BJ (cell line): ENCODE measurements at regions not wholly inside any gene's neighbourhood (a gene's known extent, or its start where the extent isn't known, plus 50 kb on each side); places are given as distances from the start of the nearest gene placed in this dataset.
"Not testable (repeated sequence)": the region's sequence is repeated elsewhere in the genome, so short reads cannot be mapped to it uniquely, and the experiment has no call there.

Experiments used
- CTCF ChIA-PET: fragments of 350-600 bp; formaldehyde crosslinking; extraction: SDS; loops from one replicate; lab custom pipeline; 2021; ENCODE audit warnings: antibody characterized with exemption, inconsistent platforms; lab: Yijun Ruan, JAX
- POLR2A ChIA-PET: fragments of 300-600 bp; sonication (Branson Sonifier 250); formaldehyde crosslinking; extraction: SDS; loops from one replicate; lab custom pipeline; 2021; ENCODE audit warnings: antibody characterized with exemption; lab: Charles Lee
- DNase-seq: peaks from one replicate; pipeline ENCODE4 v3.0.0-alpha.2; 2011; ENCODE audit warnings: low read depth
- H3K27me3 ChIP-seq: 2 replicates; pipeline ENCODE4 v1.6.0; 2011; ENCODE audit warnings: low read length; ENCODE audit not compliant: control insufficient read depth, insufficient read depth
- H3K36me3 ChIP-seq: 2 replicates; pipeline ENCODE4 v1.5.1; 2011; ENCODE audit warnings: low read length; ENCODE audit not compliant: control insufficient read depth, insufficient read depth
- H3K4me3 ChIP-seq: 2 replicates; pipeline ENCODE4 v1.5.1; 2011; ENCODE audit warnings: low read depth, mild to moderate bottlenecking, control low read depth, low read length
- TF ChIP-seq, protein P1 (sequence below): IDR thresholded peaks from 2 replicates; pipeline ENCODE4 v1.5.1; 2011; ENCODE audit warnings: low read depth, mild to moderate bottlenecking, control low read depth, inconsistent platforms, low read length, moderate library complexity; ENCODE audit not compliant: insufficient read depth

GRCh38 chr2:78832481-78832880 is 193.0 kb upstream of the REG3G start:
- TF ChIP-seq, protein P1, sequence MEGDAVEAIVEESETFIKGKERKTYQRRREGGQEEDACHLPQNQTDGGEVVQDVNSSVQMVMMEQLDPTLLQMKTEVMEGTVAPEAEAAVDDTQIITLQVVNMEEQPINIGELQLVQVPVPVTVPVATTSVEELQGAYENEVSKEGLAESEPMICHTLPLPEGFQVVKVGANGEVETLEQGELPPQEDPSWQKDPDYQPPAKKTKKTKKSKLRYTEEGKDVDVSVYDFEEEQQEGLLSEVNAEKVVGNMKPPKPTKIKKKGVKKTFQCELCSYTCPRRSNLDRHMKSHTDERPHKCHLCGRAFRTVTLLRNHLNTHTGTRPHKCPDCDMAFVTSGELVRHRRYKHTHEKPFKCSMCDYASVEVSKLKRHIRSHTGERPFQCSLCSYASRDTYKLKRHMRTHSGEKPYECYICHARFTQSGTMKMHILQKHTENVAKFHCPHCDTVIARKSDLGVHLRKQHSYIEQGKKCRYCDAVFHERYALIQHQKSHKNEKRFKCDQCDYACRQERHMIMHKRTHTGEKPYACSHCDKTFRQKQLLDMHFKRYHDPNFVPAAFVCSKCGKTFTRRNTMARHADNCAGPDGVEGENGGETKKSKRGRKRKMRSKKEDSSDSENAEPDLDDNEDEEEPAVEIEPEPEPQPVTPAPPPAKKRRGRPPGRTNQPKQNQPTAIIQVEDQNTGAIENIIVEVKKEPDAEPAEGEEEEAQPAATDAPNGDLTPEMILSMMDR = no peak
- CTCF ChIA-PET = no interaction called here
- DNase-seq = no peak
- Histone ChIP-seq H3K4me3 (no peak overlapping the region), H3K36me3 (no peaks in the 10 kb centered on the region), H3K27me3 (no peaks in the 10 kb centered on the region)
- POLR2A ChIA-PET = no interaction called here

- H3K36me3 ChIP-seq = no peaks in the 10 kb centered on the region
- DNase-seq = no peak
- POLR2A ChIA-PET = no interaction called here
- no peaks in the 10 kb centered on the region for H3K27me3 ChIP-seq
- TF ChIP-seq, protein P1 = no peak
- H3K4me3 ChIP-seq = no peak overlapping the region
- CTCF ChIA-PET = no interaction called here
Observed at GRCh38 chr2:78839259-78839658, 186.2 kb upstream of the REG3G start.

- H3K27me3 ChIP-seq, H3K36me3 ChIP-seq, H3K4me3 ChIP-seq, CTCF ChIA-PET, POLR2A ChIA-PET, DNase-seq: not testable (repeated sequence)
Observed at GRCh38 chr2:78840311-78840710, 185.2 kb upstream of the REG3G start.

DNA sequence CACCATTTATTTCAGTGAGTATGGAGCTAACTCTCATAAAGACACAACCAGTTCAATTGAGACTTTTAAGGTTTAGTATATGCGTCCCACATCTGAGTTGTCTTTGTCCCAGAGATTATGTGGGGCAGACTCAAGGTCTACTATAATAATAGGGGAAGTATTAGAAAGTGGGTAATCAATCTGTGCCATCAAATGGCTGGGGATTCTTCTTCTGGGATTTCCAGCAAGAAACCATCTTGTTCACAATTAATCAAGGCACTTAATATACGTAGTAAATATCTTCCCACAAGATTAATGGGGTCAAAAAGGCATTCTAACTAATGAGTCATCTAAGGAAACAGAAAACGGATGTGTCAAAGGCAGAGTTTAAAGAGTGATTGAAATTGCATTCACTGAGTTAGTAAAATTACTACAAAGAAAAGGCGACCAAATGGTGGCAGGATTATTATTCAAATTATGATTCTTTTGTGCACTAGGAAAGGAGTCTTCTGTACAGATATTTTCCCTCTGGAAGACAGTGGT is 179.8 kb upstream of the REG3G start:
- TF ChIP-seq, protein P1 = no peak
- no peaks in the 10 kb centered on the region for H3K36me3 ChIP-seq
- ChIA-PET POLR2A (no interaction called here), CTCF (interaction anchor here (1.1 kb wide), 1 partner anchor 9 kb away, joined by 3 read pairs; no protein-coding TSS in a partner anchor)
- DNase-seq = no peak
- no peak overlapping the region for H3K4me3 ChIP-seq
- no peaks in the 10 kb centered on the region for H3K27me3 ChIP-seq

DNA sequence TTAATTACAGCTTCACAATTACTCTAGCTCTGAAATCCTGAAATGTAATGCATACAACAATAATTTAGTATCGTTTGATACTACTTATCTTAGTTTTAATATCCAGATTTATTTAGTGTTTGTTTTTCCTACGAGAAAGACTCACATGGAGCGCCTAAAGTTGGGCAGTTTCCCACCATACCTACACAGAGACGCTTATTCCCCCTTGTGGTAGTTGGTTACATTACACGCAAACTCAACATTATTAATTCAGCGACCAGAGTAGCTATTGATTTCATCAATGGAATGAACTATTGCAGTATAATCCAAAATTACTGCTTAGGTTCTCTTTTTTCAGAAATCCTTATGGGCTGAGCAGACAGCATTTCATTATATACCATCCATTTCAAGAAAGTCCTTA is 164.0 kb upstream of the REG3G start:
- Histone ChIP-seq H3K27me3 (no peaks in the 10 kb centered on the region), H3K36me3 (no peaks in the 10 kb centered on the region), H3K4me3 (no peak overlapping the region)
- DNase-seq = no peak
- TF ChIP-seq, protein P1 = no peak
- ChIA-PET POLR2A (no interaction called here), CTCF (no interaction called here)

GRCh38 chr2:78864205-78864604 is 161.3 kb upstream of the REG3G start:
- CTCF ChIA-PET = no interaction called here
- Histone ChIP-seq H3K4me3 (no peak overlapping the region), H3K27me3 (no peaks in the 10 kb centered on the region), H3K36me3 (no peaks in the 10 kb centered on the region)
- POLR2A ChIA-PET = no interaction called here
- TF ChIP-seq, protein P1 = no peak
- DNase-seq = no peak
